ENCODE measurements at regions not wholly inside any gene's neighbourhood (a gene's known extent, or its start where the extent isn't known, plus 50 kb on each side); places are given as distances from the start of the nearest gene placed in this dataset.
"Not testable (repeated sequence)": the region's sequence is repeated elsewhere in the genome, so short reads cannot be mapped to it uniquely, and the experiment has no call there.

GRCh38 chr13:67421475-67421874 is 191.3 kb upstream of the PCDH9 start:
- Histone ChIP-seq H3K27me3 (ENCODE audit: control insufficient read depth, insufficient read depth, low read length) (no peaks in the 10 kb centered on the region), H3K36me3 (ENCODE audit: control insufficient read depth, insufficient read depth, low read length) (no peaks in the 10 kb centered on the region), H3K4me1 (ENCODE audit: control insufficient read depth, insufficient read depth, low read length) (no peaks in the 10 kb centered on the region), H3K4me3 (ENCODE audit: low read length) (no peak overlapping the region), H3K9me3 (replicated peaks; ENCODE audit: control insufficient read depth, low read depth, low read length) (no peaks in the 10 kb centered on the region), H3K27ac (ENCODE audit: low read length) (no peak overlapping the region)
- no peak for DNase-seq
- 29% methylated on average over 1 of the region's 1 CpG for WGBS (ENCODE audit: insufficient coverage)

- 58% methylated on average over 7 of the region's 9 CpGs for WGBS (ENCODE audit: insufficient coverage)
- DNase-seq: no peak
- Histone ChIP-seq H3K9me3 (replicated peaks; ENCODE audit: control insufficient read depth, low read depth, low read length) (no peaks in the 10 kb centered on the region), H3K4me1 (ENCODE audit: control insufficient read depth, insufficient read depth, low read length) (no peaks in the 10 kb centered on the region), H3K4me3 (ENCODE audit: low read length) (no peak overlapping the region), H3K36me3 (ENCODE audit: control insufficient read depth, insufficient read depth, low read length) (no peaks in the 10 kb centered on the region), H3K27me3 (ENCODE audit: control insufficient read depth, insufficient read depth, low read length) (no peaks in the 10 kb centered on the region), H3K27ac (ENCODE audit: low read length) (no peak overlapping the region)
These were observed 186.2 kb upstream of the PCDH9 start for GRCh38 chr13:67416047-67416925.

- no peak overlapping the region for H3K4me3 ChIP-seq (ENCODE audit: low read length)
- no peak overlapping the region for H3K27ac ChIP-seq (ENCODE audit: low read length)
- no peak for DNase-seq
- no peaks in the 10 kb centered on the region for H3K27me3 ChIP-seq (ENCODE audit: control insufficient read depth, insufficient read depth, low read length)
- H3K36me3 ChIP-seq (ENCODE audit: control insufficient read depth, insufficient read depth, low read length): no peaks in the 10 kb centered on the region
- H3K9me3 ChIP-seq (replicated peaks; ENCODE audit: control insufficient read depth, low read depth, low read length): no peaks in the 10 kb centered on the region
- WGBS (ENCODE audit: insufficient coverage): no CpG with 5 or more reads among the region's 1 CpG
- H3K4me1 ChIP-seq (ENCODE audit: control insufficient read depth, insufficient read depth, low read length): peaks cover 2% of the 10 kb centered on the region
These were observed 180.5 kb upstream of the PCDH9 start for GRCh38 chr13:67410645-67411044.

GRCh38 chr13:67408798-67409197 is 178.7 kb upstream of the PCDH9 start:
- no peaks in the 10 kb centered on the region for H3K36me3 ChIP-seq (ENCODE audit: control insufficient read depth, insufficient read depth, low read length)
- WGBS (ENCODE audit: insufficient coverage): no CpG with 5 or more reads among the region's 1 CpG
- H3K4me1 ChIP-seq (ENCODE audit: control insufficient read depth, insufficient read depth, low read length): peaks cover 2% of the 10 kb centered on the region
- no peak overlapping the region for H3K4me3 ChIP-seq (ENCODE audit: low read length)
- DNase-seq: peak; percentile 1
- H3K9me3 ChIP-seq (replicated peaks; ENCODE audit: control insufficient read depth, low read depth, low read length): no peaks in the 10 kb centered on the region
- no peak overlapping the region for H3K27ac ChIP-seq (ENCODE audit: low read length)
- H3K27me3 ChIP-seq (ENCODE audit: control insufficient read depth, insufficient read depth, low read length): no peaks in the 10 kb centered on the region

- H3K4me3 ChIP-seq (ENCODE audit: low read length): no peak overlapping the region
- no peaks in the 10 kb centered on the region for H3K36me3 ChIP-seq (ENCODE audit: control insufficient read depth, insufficient read depth, low read length)
- WGBS (ENCODE audit: insufficient coverage): 91% methylated on average over 7 of the region's 7 CpGs
- H3K4me1 ChIP-seq (ENCODE audit: control insufficient read depth, insufficient read depth, low read length): peaks cover 2% of the 10 kb centered on the region
- H3K27me3 ChIP-seq (ENCODE audit: control insufficient read depth, insufficient read depth, low read length): no peaks in the 10 kb centered on the region
- DNase-seq: no peak
- H3K9me3 ChIP-seq (replicated peaks; ENCODE audit: control insufficient read depth, low read depth, low read length): peaks cover 2% of the 10 kb centered on the region
- H3K27ac ChIP-seq (ENCODE audit: low read length): no peak overlapping the region
These were observed 172.4 kb upstream of the PCDH9 start for GRCh38 chr13:67402546-67402945.

- no peaks in the 10 kb centered on the region for H3K4me1 ChIP-seq (ENCODE audit: control insufficient read depth, insufficient read depth, low read length)
- no CpG with 5 or more reads among the region's 1 CpG for WGBS (ENCODE audit: insufficient coverage)
- H3K4me3 ChIP-seq (ENCODE audit: low read length): no peak overlapping the region
- no peaks in the 10 kb centered on the region for H3K27me3 ChIP-seq (ENCODE audit: control insufficient read depth, insufficient read depth, low read length)
- no peak for DNase-seq
- H3K9me3 ChIP-seq (replicated peaks; ENCODE audit: control insufficient read depth, low read depth, low read length): peaks cover 2% of the 10 kb centered on the region
- H3K36me3 ChIP-seq (ENCODE audit: control insufficient read depth, insufficient read depth, low read length): no peaks in the 10 kb centered on the region
- no peak overlapping the region for H3K27ac ChIP-seq (ENCODE audit: low read length)
These were observed 165.4 kb upstream of the PCDH9 start for GRCh38 chr13:67395577-67395976.

- Histone ChIP-seq H3K4me3 (ENCODE audit: low read length) (no peak overlapping the region), H3K4me1 (ENCODE audit: control insufficient read depth, insufficient read depth, low read length) (no peaks in the 10 kb centered on the region), H3K27ac (ENCODE audit: low read length) (no peak overlapping the region), H3K27me3 (ENCODE audit: control insufficient read depth, insufficient read depth, low read length) (no peaks in the 10 kb centered on the region), H3K9me3 (replicated peaks; ENCODE audit: control insufficient read depth, low read depth, low read length) (no peaks in the 10 kb centered on the region), H3K36me3 (ENCODE audit: control insufficient read depth, insufficient read depth, low read length) (no peaks in the 10 kb centered on the region)
- DNase-seq: no peak
These were observed 161.9 kb upstream of the PCDH9 start for GRCh38 chr13:67392014-67392413.

- H3K4me1 ChIP-seq (ENCODE audit: control insufficient read depth, insufficient read depth, low read length): no peaks in the 10 kb centered on the region
- H3K4me3 ChIP-seq (ENCODE audit: low read length): no peak overlapping the region
- no peak overlapping the region for H3K27ac ChIP-seq (ENCODE audit: low read length)
- H3K36me3 ChIP-seq (ENCODE audit: control insufficient read depth, insufficient read depth, low read length): no peaks in the 10 kb centered on the region
- WGBS (ENCODE audit: insufficient coverage): no CpG with 5 or more reads among the region's 2 CpGs
- no peaks in the 10 kb centered on the region for H3K9me3 ChIP-seq (replicated peaks; ENCODE audit: control insufficient read depth, low read depth, low read length)
- no peaks in the 10 kb centered on the region for H3K27me3 ChIP-seq (ENCODE audit: control insufficient read depth, insufficient read depth, low read length)
- DNase-seq: no peak
These were observed 160.4 kb upstream of the PCDH9 start for GRCh38 chr13:67390462-67391086.

- WGBS (ENCODE audit: insufficient coverage): no CpG with 5 or more reads among the region's 3 CpGs
These were observed 159.0 kb upstream of the PCDH9 start for GRCh38 chr13:67389171-67389570.

GRCh38 chr13:67383109-67383757 is 153.1 kb upstream of the PCDH9 start:
- H3K27me3 ChIP-seq (ENCODE audit: control insufficient read depth, insufficient read depth, low read length); DNase-seq; H3K4me1 ChIP-seq (ENCODE audit: control insufficient read depth, insufficient read depth, low read length); H3K4me3 ChIP-seq (ENCODE audit: low read length); H3K36me3 ChIP-seq (ENCODE audit: control insufficient read depth, insufficient read depth, low read length); H3K27ac ChIP-seq (ENCODE audit: low read length); H3K9me3 ChIP-seq (replicated peaks; ENCODE audit: control insufficient read depth, low read depth, low read length): not testable (repeated sequence)
- WGBS (ENCODE audit: insufficient coverage): no CpG with 5 or more reads among the region's 7 CpGs

More at GRCh38 chr13:67389171-67389570, 159.0 kb upstream of the PCDH9 start:
- Histone ChIP-seq H3K36me3 (ENCODE audit: control insufficient read depth, insufficient read depth, low read length) (no peaks in the 10 kb centered on the region), H3K4me1 (ENCODE audit: control insufficient read depth, insufficient read depth, low read length) (no peaks in the 10 kb centered on the region), H3K4me3 (ENCODE audit: low read length) (no peak overlapping the region), H3K27me3 (ENCODE audit: control insufficient read depth, insufficient read depth, low read length) (no peaks in the 10 kb centered on the region), H3K27ac (ENCODE audit: low read length) (no peak overlapping the region), H3K9me3 (replicated peaks; ENCODE audit: control insufficient read depth, low read depth, low read length) (no peaks in the 10 kb centered on the region)
- no peak for DNase-seq

Measured in muscle of leg (tissue), 3 donors.